ENCODE measurements at regions not wholly inside any gene's neighbourhood (a gene's known extent, or its start where the extent isn't known, plus 50 kb on each side); places are given as distances from the start of the nearest gene placed in this dataset.

- peak overlapping the region; percentile 76 for H3K27ac ChIP-seq (ENCODE audit: low read depth, low read length)
- no peaks in the 10 kb centered on the region for H3K79me2 ChIP-seq (ENCODE audit: control insufficient read depth, insufficient read depth, low read length, unreplicated experiment)
- H3K36me3 ChIP-seq (ENCODE audit: insufficient read depth, low read length) = no peaks in the 10 kb centered on the region
- peaks cover 47% of the 10 kb centered on the region for H3K4me1 ChIP-seq (ENCODE audit: control insufficient read depth, insufficient read depth, low read length, unreplicated experiment)
- H3K27me3 ChIP-seq (ENCODE audit: insufficient read depth, low read length) = no peaks in the 10 kb centered on the region
- H3K4me3 ChIP-seq (ENCODE audit: low read depth, low read length) = peak overlapping the region; percentile 12; the same call in 1 of the 2 replicates
- no peak overlapping the region for H2AFZ ChIP-seq (ENCODE audit: low read length, unreplicated experiment)
Measured at GRCh38 chr5:54644226-54644625, 126.7 kb downstream of the SNX18 start.

GRCh38 chr5:54643685-54644106 lies 126.1 kb downstream of the SNX18 start:
- no peak overlapping the region for H2AFZ ChIP-seq (ENCODE audit: low read length, unreplicated experiment)
- H3K79me2 ChIP-seq (ENCODE audit: control insufficient read depth, insufficient read depth, low read length, unreplicated experiment) = no peaks in the 10 kb centered on the region
- H3K27ac ChIP-seq (ENCODE audit: low read depth, low read length) = peak overlapping the region; percentile 76
- H3K4me3 ChIP-seq (ENCODE audit: low read depth, low read length) = peak overlapping the region; percentile 12; the same call in 1 of the 2 replicates
- H3K27me3 ChIP-seq (ENCODE audit: insufficient read depth, low read length) = no peaks in the 10 kb centered on the region
- peaks cover 47% of the 10 kb centered on the region for H3K4me1 ChIP-seq (ENCODE audit: control insufficient read depth, insufficient read depth, low read length, unreplicated experiment)
- H3K36me3 ChIP-seq (ENCODE audit: insufficient read depth, low read length) = no peaks in the 10 kb centered on the region

- no peaks in the 10 kb centered on the region for H3K79me2 ChIP-seq (ENCODE audit: control insufficient read depth, insufficient read depth, low read length, unreplicated experiment)
- no peaks in the 10 kb centered on the region for H3K27me3 ChIP-seq (ENCODE audit: insufficient read depth, low read length)
- no peak overlapping the region for H3K4me3 ChIP-seq (ENCODE audit: low read depth, low read length)
- no peak overlapping the region for H3K27ac ChIP-seq (ENCODE audit: low read depth, low read length)
- H3K36me3 ChIP-seq (ENCODE audit: insufficient read depth, low read length) = no peaks in the 10 kb centered on the region
- no peak overlapping the region for H2AFZ ChIP-seq (ENCODE audit: low read length, unreplicated experiment)
- H3K4me1 ChIP-seq (ENCODE audit: control insufficient read depth, insufficient read depth, low read length, unreplicated experiment) = peaks cover 17% of the 10 kb centered on the region
Measured at GRCh38 chr5:54639621-54640020, 122.1 kb downstream of the SNX18 start.

GRCh38 chr5:54638106-54638505 lies 120.5 kb downstream of the SNX18 start:
- no peak overlapping the region for H2AFZ ChIP-seq (ENCODE audit: low read length, unreplicated experiment)

GRCh38 chr5:54637654-54638053 lies 120.1 kb downstream of the SNX18 start:
- H3K27me3 ChIP-seq (ENCODE audit: insufficient read depth, low read length) = no peaks in the 10 kb centered on the region
- no peaks in the 10 kb centered on the region for H3K36me3 ChIP-seq (ENCODE audit: insufficient read depth, low read length)
- no peak overlapping the region for H3K4me3 ChIP-seq (ENCODE audit: low read depth, low read length)
- no peak overlapping the region for H2AFZ ChIP-seq (ENCODE audit: low read length, unreplicated experiment)
- H3K79me2 ChIP-seq (ENCODE audit: control insufficient read depth, insufficient read depth, low read length, unreplicated experiment) = no peaks in the 10 kb centered on the region
- H3K4me1 ChIP-seq (ENCODE audit: control insufficient read depth, insufficient read depth, low read length, unreplicated experiment) = no peaks in the 10 kb centered on the region
- H3K27ac ChIP-seq (ENCODE audit: low read depth, low read length) = no peak overlapping the region

More at GRCh38 chr5:54638106-54638505, 120.5 kb downstream of the SNX18 start:
- Histone ChIP-seq H3K27ac (ENCODE audit: low read depth, low read length) (no peak overlapping the region), H3K36me3 (ENCODE audit: insufficient read depth, low read length) (no peaks in the 10 kb centered on the region), H3K79me2 (ENCODE audit: control insufficient read depth, insufficient read depth, low read length, unreplicated experiment) (no peaks in the 10 kb centered on the region), H3K4me1 (ENCODE audit: control insufficient read depth, insufficient read depth, low read length, unreplicated experiment) (peaks cover 2% of the 10 kb centered on the region), H3K27me3 (ENCODE audit: insufficient read depth, low read length) (no peaks in the 10 kb centered on the region), H3K4me3 (ENCODE audit: low read depth, low read length) (no peak overlapping the region)

- H3K4me3 ChIP-seq (ENCODE audit: low read depth, low read length) = no peak overlapping the region
- no peaks in the 10 kb centered on the region for H3K27me3 ChIP-seq (ENCODE audit: insufficient read depth, low read length)
- H2AFZ ChIP-seq (ENCODE audit: low read length, unreplicated experiment) = no peak overlapping the region
- H3K36me3 ChIP-seq (ENCODE audit: insufficient read depth, low read length) = no peaks in the 10 kb centered on the region
- no peak overlapping the region for H3K27ac ChIP-seq (ENCODE audit: low read depth, low read length)
- no peaks in the 10 kb centered on the region for H3K4me1 ChIP-seq (ENCODE audit: control insufficient read depth, insufficient read depth, low read length, unreplicated experiment)
- no peaks in the 10 kb centered on the region for H3K79me2 ChIP-seq (ENCODE audit: control insufficient read depth, insufficient read depth, low read length, unreplicated experiment)
Measured at GRCh38 chr5:54634089-54634488, 116.5 kb downstream of the SNX18 start.

- Histone ChIP-seq H3K27me3 (ENCODE audit: insufficient read depth, low read length) (no peaks in the 10 kb centered on the region), H3K27ac (ENCODE audit: low read depth, low read length) (no peak overlapping the region), H3K4me1 (ENCODE audit: control insufficient read depth, insufficient read depth, low read length, unreplicated experiment) (no peaks in the 10 kb centered on the region), H2AFZ (ENCODE audit: low read length, unreplicated experiment) (no peak overlapping the region), H3K79me2 (ENCODE audit: control insufficient read depth, insufficient read depth, low read length, unreplicated experiment) (no peaks in the 10 kb centered on the region), H3K36me3 (ENCODE audit: insufficient read depth, low read length) (no peaks in the 10 kb centered on the region), H3K4me3 (ENCODE audit: low read depth, low read length) (no peak overlapping the region)
Measured at GRCh38 chr5:54632131-54632701, 114.7 kb downstream of the SNX18 start.

- no peaks in the 10 kb centered on the region for H3K27me3 ChIP-seq (ENCODE audit: insufficient read depth, low read length)
- H3K36me3 ChIP-seq (ENCODE audit: insufficient read depth, low read length) = no peaks in the 10 kb centered on the region
- no peak overlapping the region for H3K27ac ChIP-seq (ENCODE audit: low read depth, low read length)
- no peak overlapping the region for H3K4me3 ChIP-seq (ENCODE audit: low read depth, low read length)
- no peaks in the 10 kb centered on the region for H3K4me1 ChIP-seq (ENCODE audit: control insufficient read depth, insufficient read depth, low read length, unreplicated experiment)
- H2AFZ ChIP-seq (ENCODE audit: low read length, unreplicated experiment) = no peak overlapping the region
- no peaks in the 10 kb centered on the region for H3K79me2 ChIP-seq (ENCODE audit: control insufficient read depth, insufficient read depth, low read length, unreplicated experiment)
Measured at GRCh38 chr5:54630738-54631359, 113.3 kb downstream of the SNX18 start.

- H3K4me1 ChIP-seq (ENCODE audit: control insufficient read depth, insufficient read depth, low read length, unreplicated experiment) = peaks cover 4% of the 10 kb centered on the region
- H3K27me3 ChIP-seq (ENCODE audit: insufficient read depth, low read length) = no peaks in the 10 kb centered on the region
- H3K79me2 ChIP-seq (ENCODE audit: control insufficient read depth, insufficient read depth, low read length, unreplicated experiment) = no peaks in the 10 kb centered on the region
- no peak overlapping the region for H3K27ac ChIP-seq (ENCODE audit: low read depth, low read length)
- no peak overlapping the region for H3K4me3 ChIP-seq (ENCODE audit: low read depth, low read length)
- H2AFZ ChIP-seq (ENCODE audit: low read length, unreplicated experiment) = no peak overlapping the region
- H3K36me3 ChIP-seq (ENCODE audit: insufficient read depth, low read length) = no peaks in the 10 kb centered on the region
Measured at GRCh38 chr5:54629115-54629514, 111.6 kb downstream of the SNX18 start.

- no peak overlapping the region for H3K4me3 ChIP-seq (ENCODE audit: low read depth, low read length)
- no peak overlapping the region for H2AFZ ChIP-seq (ENCODE audit: low read length, unreplicated experiment)
- no peaks in the 10 kb centered on the region for H3K36me3 ChIP-seq (ENCODE audit: insufficient read depth, low read length)
- H3K27ac ChIP-seq (ENCODE audit: low read depth, low read length) = no peak overlapping the region
- no peaks in the 10 kb centered on the region for H3K27me3 ChIP-seq (ENCODE audit: insufficient read depth, low read length)
- no peaks in the 10 kb centered on the region for H3K79me2 ChIP-seq (ENCODE audit: control insufficient read depth, insufficient read depth, low read length, unreplicated experiment)
- H3K4me1 ChIP-seq (ENCODE audit: control insufficient read depth, insufficient read depth, low read length, unreplicated experiment) = peaks cover 4% of the 10 kb centered on the region
Measured at GRCh38 chr5:54628050-54628449, 110.5 kb downstream of the SNX18 start.

- H3K27ac ChIP-seq (ENCODE audit: low read depth, low read length) = no peak overlapping the region
- peaks cover 4% of the 10 kb centered on the region for H3K4me1 ChIP-seq (ENCODE audit: control insufficient read depth, insufficient read depth, low read length, unreplicated experiment)
- H2AFZ ChIP-seq (ENCODE audit: low read length, unreplicated experiment) = no peak overlapping the region
- no peaks in the 10 kb centered on the region for H3K36me3 ChIP-seq (ENCODE audit: insufficient read depth, low read length)
- no peak overlapping the region for H3K4me3 ChIP-seq (ENCODE audit: low read depth, low read length)
- H3K79me2 ChIP-seq (ENCODE audit: control insufficient read depth, insufficient read depth, low read length, unreplicated experiment) = no peaks in the 10 kb centered on the region
- no peaks in the 10 kb centered on the region for H3K27me3 ChIP-seq (ENCODE audit: insufficient read depth, low read length)
Measured at GRCh38 chr5:54626407-54626806, 108.8 kb downstream of the SNX18 start.
